Heart right ventricle (tissue), 16 donors: ENCODE measurements at regions not wholly inside any gene's neighbourhood (a gene's known extent, or its start where the extent isn't known, plus 50 kb on each side); places are given as distances from the start of the nearest gene placed in this dataset.

ENCODE experiments used
- ATAC-seq, 8 donors: fragments of 200-7000 bp; cut with Tn5 transposase; one replicate each; pipeline ENCODE4 v1.9.1; 2020; ENCODE audit warnings: mild to moderate bottlenecking in 8 of 8, moderate library complexity in 8 of 8, moderate number of reproducible peaks in 1 of 8
- DNase-seq, 2 donors: peaks; one replicate each; pipeline ENCODE4 v3.0.0-alpha.2; 2020
- H3K27ac ChIP-seq, 10 donors: fragments of 200-600 bp; sonication (generic) in 2 of 10; one replicate each; pipeline versions ENCODE4 v1.5.0 to v1.8.0; 2020 to 2022; ENCODE audit warnings: mild to moderate bottlenecking in 3 of 10
- H3K27me3 ChIP-seq, 7 donors: fragments of 200-600 bp; one replicate each; pipeline ENCODE4 v1.8.0; 2021 to 2022; ENCODE audit warnings: mild to moderate bottlenecking in 2 of 7
- H3K36me3 ChIP-seq, 9 donors: fragments of 200-600 bp; sonication (generic) in 1 of 9; one replicate each; pipeline versions ENCODE4 v1.5.0 to v1.8.0; 2020 to 2022; ENCODE audit warnings: mild to moderate bottlenecking in 2 of 9
- H3K4me1 ChIP-seq, 9 donors: fragments of 200-600 bp; sonication (generic) in 1 of 9; one replicate each; pipeline versions ENCODE4 v1.5.0 to v1.8.0; 2020 to 2022; ENCODE audit warnings: mild to moderate bottlenecking in 4 of 9
- H3K4me3 ChIP-seq, 10 donors: fragments of 200-600 bp; sonication (generic) in 2 of 10; one replicate each; pipeline versions ENCODE4 v1.5.0 to v1.8.0; 2020 to 2022; ENCODE audit warnings: mild to moderate bottlenecking in 7 of 10, moderate library complexity in 2 of 10
- H3K9me3 ChIP-seq, 11 donors: fragments of 200-600 bp in 10 of 11; sonication (generic) in 2 of 11; one replicate each; pipeline versions ENCODE4 v1.5.0 to v1.8.0; 2013 to 2022; ENCODE audit warnings: mild to moderate bottlenecking in 2 of 11, control low read depth in 1 of 11, moderate library complexity in 1 of 11
- CTCF ChIP-seq, 9 donors: fragments of 200-600 bp; sonication (generic) in 2 of 9; IDR thresholded peaks; one replicate each; pipeline versions ENCODE4 v1.5.0 to v1.8.0; 2021 to 2022; ENCODE audit warnings: antibody characterized with exemption in 9 of 9, mild to moderate bottlenecking in 5 of 9, moderate library complexity in 1 of 9
- WGBS, 2 donors: extraction: QIAGEN DNeasy Blood & Tissue Kit; methylation state at CpG; one replicate each; pipeline ENCODE4 v1.1.7; 2013; ENCODE audit warnings: inconsistent platforms in 1 of 2; 5-methylcytosine and 5-hydroxymethylcytosine counted together
- intact Hi-C, 10 donors: fragments of 100-400 bp; cut with DNase I; formaldehyde crosslinking; loops; one replicate each; pipeline versions ENCODE4 v1.11.1 to v1.14.2; 2022
- donor health status: Arrhythmogenic right ventricular cardiomyopathy.
- donor health status: ischemic (EF 13 %, LVEDD 7.1; RV severe dilation, severe dysfunction).
- donor health status: healthy with polysubstance abuse.
- donor health status: DM: no; HTN: yes; CAD: no.
- donor health status: DM: no; HTN: no; CAD: no.
- donor health status: ischemic (EF 25% LVEDD 6.9; RV normal size, moderate dysfunction).
- donor health status: ischemic (EF 25% LVEDD 5.7; RV mildly dilated, moderate dysfunction).
- donor health status: healthy.
- donor health status: DM: yes; HTN: yes; CAD: no.
- donor health status: Ischemic cardiomyopathy.
- donor health status: ischemic (EF 35%, LVEDD 5.7; RV mildly dilated, moderate dysfunction).
- donor health status: nonischemic (EF 11% LVEDD 7.7; RV severe dilation, severe dysfunction).
- donor health status: DM: yes; HTN: yes; CAD: no.
- donor health status: PGD.
- donor health status: ischemic (EF 29% LVEDD 5.4; RV normal size, mild dysfunction).
- donor health status: nonischemic (EF 23%, LVEDD 6.1; RV moderate dilation, normal function).

GRCh38 chr12:81809113-81809777 is 50.1 kb upstream of the PPFIA2 start:
- H3K9me3 ChIP-seq, result peaks cover 0 to 23% (median 0%) of the 10 kb centered on the region in 11 donors
- H3K27me3 ChIP-seq, result peaks cover 0 to 17% (median 0%) of the 10 kb centered on the region in 7 donors
- ATAC-seq, result no peak
- DNase-seq, result no peak
- no peak for TF ChIP-seq CTCF (IDR thresholded peaks at IDR 0.05)
- no peaks in the 10 kb centered on the region for H3K36me3 ChIP-seq
- intact Hi-C loops, result no loop called here
- no peak overlapping the region for H3K27ac ChIP-seq
- 79 to 87% methylated on average over 4 of the region's 4 CpGs for WGBS, 2 donors
- H3K4me1 ChIP-seq, result peaks cover 0 to 20% (median 0%) of the 10 kb centered on the region in 9 donors
- H3K4me3 ChIP-seq, result no peak overlapping the region
